ENCODE measurements at regions not wholly inside any gene's neighbourhood (a gene's known extent, or its start where the extent isn't known, plus 50 kb on each side); places are given as distances from the start of the nearest gene placed in this dataset.

DNA sequence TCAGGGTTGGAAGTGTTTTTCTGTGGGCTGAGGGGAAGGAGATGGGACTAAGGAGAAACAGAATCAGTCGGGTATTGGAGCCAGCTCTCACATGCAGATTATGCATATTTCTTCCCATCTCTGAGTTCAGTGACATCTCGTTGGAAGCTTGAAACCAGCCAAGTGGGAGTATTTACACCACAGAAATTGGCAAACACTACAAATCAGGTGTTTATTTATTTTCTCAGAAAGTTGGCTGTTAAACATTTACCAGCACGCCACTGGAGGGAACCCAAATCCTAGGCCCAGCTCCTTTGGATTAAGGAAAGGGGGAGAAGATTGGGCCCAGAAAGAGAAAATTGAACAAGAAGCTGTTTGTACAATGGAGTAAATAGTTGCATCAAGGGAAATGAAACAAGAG is 72.1 kb upstream of the PITX1 start (continued):
- TF ChIP-seq E2F8 (IDR thresholded peaks at IDR 0.05; ENCODE audit: low read depth, partially characterized antibody) (no peak), REST (IDR thresholded peaks at IDR 0.05; ENCODE audit: low read depth, low read length) (no peak), MYB (IDR thresholded peaks at IDR 0.05; ENCODE audit: borderline replicate concordance, low read depth, low read length) (no peak)
- TF ChIP-seq, protein P1, sequence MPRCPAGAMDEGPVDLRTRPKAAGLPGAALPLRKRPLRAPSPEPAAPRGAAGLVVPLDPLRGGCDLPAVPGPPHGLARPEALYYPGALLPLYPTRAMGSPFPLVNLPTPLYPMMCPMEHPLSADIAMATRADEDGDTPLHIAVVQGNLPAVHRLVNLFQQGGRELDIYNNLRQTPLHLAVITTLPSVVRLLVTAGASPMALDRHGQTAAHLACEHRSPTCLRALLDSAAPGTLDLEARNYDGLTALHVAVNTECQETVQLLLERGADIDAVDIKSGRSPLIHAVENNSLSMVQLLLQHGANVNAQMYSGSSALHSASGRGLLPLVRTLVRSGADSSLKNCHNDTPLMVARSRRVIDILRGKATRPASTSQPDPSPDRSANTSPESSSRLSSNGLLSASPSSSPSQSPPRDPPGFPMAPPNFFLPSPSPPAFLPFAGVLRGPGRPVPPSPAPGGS (IDR thresholded peaks at IDR 0.05; ENCODE audit: borderline replicate concordance, insufficient read depth, low read depth, low read length, poor library complexity, severe bottlenecking), result no peak

- FAIRE-seq (no peak), DNase-seq (ENCODE audit: low read depth, low spot score) (no peak), ATAC-seq (no peak)
- H3K4me2 ChIP-seq (ENCODE audit: control insufficient read depth, insufficient read depth), result no peak overlapping the region
- in situ Hi-C loops (cut with MboI) (no loop called here), intact Hi-C loops (cut with micrococcal nuclease; ENCODE audit: unreplicated experiment) (no loop called here)
- WGBS (ENCODE audit: insufficient coverage, insufficient replicate concordance, low lambda C conversion rate, missing lambda C conversion rate), result 32% methylated on average over 3 of the region's 3 CpGs
- CTCF ChIA-PET, result no interaction called here
- H3K9ac ChIP-seq (ENCODE audit: control insufficient read depth, insufficient read depth, low read length), result no peak overlapping the region
- no peak overlapping the region for H3K27ac ChIP-seq (ENCODE audit: control insufficient read depth, insufficient read depth)
- no peaks in the 10 kb centered on the region for H3K4me1 ChIP-seq (ENCODE audit: control insufficient read depth, insufficient read depth, low read length)
- no peaks in the 10 kb centered on the region for H3K9me3 ChIP-seq (replicated peaks; ENCODE audit: control insufficient read depth, insufficient read depth, low read length)
- no peaks in the 10 kb centered on the region for H3K36me3 ChIP-seq (ENCODE audit: control insufficient read depth in 2 of 2, insufficient read depth in 2 of 2, low read length in 1 of 2)
- POLR2A ChIA-PET, result no interaction called here
- BruUV-seq (replicated peaks), result no TSS peak
- peaks cover 0 to 3% of the 10 kb centered on the region in 2 experiments; a peak in 1 of 4 replicates for H3K27me3 ChIP-seq (replicated peaks in 1 of 2; ENCODE audit: control insufficient read depth in 2 of 2, insufficient read depth in 2 of 2, low read length in 1 of 2)
- SMC1A ChIA-PET (ENCODE audit: uncharacterized antibody, unreplicated experiment), result no interaction called here
- H4K20me1 ChIP-seq (ENCODE audit: control insufficient read depth, insufficient read depth), result no peaks in the 10 kb centered on the region
- H2AFZ ChIP-seq (ENCODE audit: control insufficient read depth, low read depth, low read length), result no peak overlapping the region
- no peak overlapping the region for H3K4me3 ChIP-seq
- RAD21 ChIA-PET (ENCODE audit: unreplicated experiment), result no interaction called here
- no peaks in the 10 kb centered on the region for H3K79me2 ChIP-seq (ENCODE audit: control insufficient read depth, insufficient read depth, low read length)
- TF ChIP-seq ASH2L (IDR thresholded peaks at IDR 0.05; ENCODE audit: borderline replicate concordance, low read depth), result no peak
- TF ChIP-seq, protein P1 (IDR thresholded peaks at IDR 0.05; ENCODE audit: borderline replicate concordance, insufficient read depth, low read depth, low read length, poor library complexity, severe bottlenecking), result no peak
- no peak for TF ChIP-seq WRNIP1 (IDR thresholded peaks at IDR 0.05; ENCODE audit: borderline replicate concordance, low read depth, low read length)
- no peak for TF ChIP-seq BCL11A (IDR thresholded peaks at IDR 0.05; ENCODE audit: low read depth, low read length)
- no peak for TF ChIP-seq HDAC6 (IDR thresholded peaks at IDR 0.05; ENCODE audit: unreplicated experiment)
- TF ChIP-seq BACH1 (IDR thresholded peaks at IDR 0.05; ENCODE audit: borderline replicate concordance), result no peak
- TF ChIP-seq YY1 (IDR thresholded peaks at IDR 0.05; ENCODE audit: low read depth, low read length), result no peak
- no peak for TF ChIP-seq RBBP5 (conservative IDR thresholded peaks at IDR 0.05)
- no peak for TF ChIP-seq HDGF (IDR thresholded peaks at IDR 0.05)
These were observed 71.1 kb upstream of the PITX1 start for GRCh38 chr5:135105105-135105484.
